ENCODE measurements at regions not wholly inside any gene's neighbourhood (a gene's known extent, or its start where the extent isn't known, plus 50 kb on each side); places are given as distances from the start of the nearest gene placed in this dataset.

DNA sequence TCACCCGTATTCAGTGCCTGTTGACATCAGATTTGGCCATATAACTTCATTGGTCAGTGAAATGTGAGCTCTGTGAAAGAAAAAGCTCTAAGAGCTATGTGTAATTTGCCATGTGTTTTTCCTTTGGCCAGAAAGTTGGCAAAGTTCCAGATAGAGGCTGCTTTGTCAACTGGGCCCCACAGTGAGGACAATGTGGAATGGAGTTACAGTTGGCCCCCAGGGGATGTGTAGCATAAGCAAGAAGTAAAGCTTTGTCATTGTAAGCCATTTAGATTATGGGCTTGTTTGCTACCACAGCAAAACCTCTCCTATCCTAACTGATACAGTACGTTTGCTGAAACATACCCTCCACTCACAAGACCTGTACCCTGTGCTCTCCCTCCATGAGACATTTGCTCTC lies 119.1 kb upstream of the HABP2 start:
- ATAC-seq (ENCODE audit: low read depth in 2 of 2), result no peak
- Histone ChIP-seq H3K9me3 (ENCODE audit: control insufficient read depth in 2 of 2, low read length in 2 of 2) (no peaks in the 10 kb centered on the region), H3K27ac (ENCODE audit: insufficient read depth, low read length, poor library complexity, severe bottlenecking) (no peak overlapping the region), H3K27me3 (ENCODE audit: control insufficient read depth, insufficient read depth, low read length) (no peaks in the 10 kb centered on the region), H3K36me3 (ENCODE audit: control insufficient read depth, insufficient read depth, low read length) (no peaks in the 10 kb centered on the region), H3K4me3 (ENCODE audit: low read depth, low read length) (no peak overlapping the region), H3K4me1 (ENCODE audit: control insufficient read depth, insufficient read depth, low read length, poor library complexity, severe bottlenecking) (no peaks in the 10 kb centered on the region)
- Mint-ChIP-seq H3K27me3 (peaks cover 6% of the 10 kb centered on the region), H3K4me1 (no peaks in the 10 kb centered on the region), H3K9me3 (peaks cover 0 to 9% (median 1%) of the 10 kb centered on the region in 7 donors), H3K27ac (no peak overlapping the region), H3K36me3 (no peaks in the 10 kb centered on the region), H3K4me3 (no peak overlapping the region)
- DNase-seq, result no peak

DNA sequence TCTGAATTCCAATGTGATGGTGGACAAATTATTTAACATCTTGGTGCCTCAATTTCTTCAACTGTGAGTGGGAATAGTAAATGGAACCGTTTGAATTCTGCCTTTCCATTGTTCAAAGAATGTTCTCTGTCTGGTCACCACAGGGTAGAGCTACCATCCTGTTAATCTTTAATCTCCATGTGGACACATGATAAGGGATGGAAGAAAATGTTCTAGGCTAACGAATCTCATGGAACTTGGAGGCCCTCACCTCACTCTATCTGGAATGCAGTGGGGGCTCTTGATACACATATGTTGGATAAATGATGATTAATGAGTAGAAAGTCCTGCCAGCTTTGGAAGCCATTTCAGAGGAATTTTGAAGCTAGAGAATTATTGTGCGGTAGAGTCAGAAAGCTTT lies 118.5 kb upstream of the HABP2 start:
- no peaks in the 10 kb centered on the region for H3K4me1 Mint-ChIP-seq
- Histone ChIP-seq H3K4me1 (ENCODE audit: control insufficient read depth, insufficient read depth, low read length, poor library complexity, severe bottlenecking) (no peaks in the 10 kb centered on the region), H3K27me3 (ENCODE audit: control insufficient read depth, insufficient read depth, low read length) (no peaks in the 10 kb centered on the region), H3K4me3 (ENCODE audit: low read depth, low read length) (no peak overlapping the region), H3K27ac (ENCODE audit: insufficient read depth, low read length, poor library complexity, severe bottlenecking) (no peak overlapping the region), H3K36me3 (ENCODE audit: control insufficient read depth, insufficient read depth, low read length) (no peaks in the 10 kb centered on the region), H3K9me3 (ENCODE audit: control insufficient read depth in 2 of 2, low read length in 2 of 2) (no peaks in the 10 kb centered on the region)
- peaks cover 0 to 9% (median 1%) of the 10 kb centered on the region in 7 donors for H3K9me3 Mint-ChIP-seq
- ATAC-seq (ENCODE audit: low read depth in 2 of 2) (no peak), DNase-seq (no peak)
- H3K4me3 Mint-ChIP-seq, result no peak overlapping the region
- H3K36me3 Mint-ChIP-seq, result no peaks in the 10 kb centered on the region
- peaks cover 6% of the 10 kb centered on the region for H3K27me3 Mint-ChIP-seq
- H3K27ac Mint-ChIP-seq, result no peak overlapping the region

DNA sequence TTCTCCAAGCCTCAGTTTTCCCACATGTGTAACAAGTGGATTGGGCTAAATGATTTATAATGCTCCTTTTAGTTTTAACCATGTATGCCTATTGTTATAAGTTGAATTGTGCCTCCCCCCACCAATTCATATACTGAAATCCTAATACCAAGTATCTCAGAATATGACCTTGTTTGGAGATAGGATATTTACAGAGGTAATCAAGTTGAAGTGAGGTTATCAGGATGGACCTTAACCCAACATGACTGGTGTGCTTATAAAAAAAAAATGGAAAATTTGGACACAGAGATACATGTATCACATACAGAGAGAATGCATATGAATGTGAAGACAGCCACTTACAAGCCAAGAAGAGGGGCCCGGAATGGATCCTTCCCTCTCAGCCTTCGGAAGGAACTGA lies 117.9 kb upstream of the HABP2 start:
- Mint-ChIP-seq H3K9me3 (peaks cover 0 to 9% (median 1%) of the 10 kb centered on the region in 7 donors), H3K36me3 (no peaks in the 10 kb centered on the region), H3K27me3 (peaks cover 6% of the 10 kb centered on the region), H3K4me3 (no peak overlapping the region), H3K4me1 (no peaks in the 10 kb centered on the region), H3K27ac (no peak overlapping the region)
- DNase-seq (no peak), ATAC-seq (ENCODE audit: low read depth in 2 of 2) (no peak)
- Histone ChIP-seq H3K4me1 (ENCODE audit: control insufficient read depth, insufficient read depth, low read length, poor library complexity, severe bottlenecking) (no peaks in the 10 kb centered on the region), H3K4me3 (ENCODE audit: low read depth, low read length) (no peak overlapping the region), H3K36me3 (ENCODE audit: control insufficient read depth, insufficient read depth, low read length) (no peaks in the 10 kb centered on the region), H3K27ac (ENCODE audit: insufficient read depth, low read length, poor library complexity, severe bottlenecking) (no peak overlapping the region), H3K27me3 (ENCODE audit: control insufficient read depth, insufficient read depth, low read length) (no peaks in the 10 kb centered on the region), H3K9me3 (ENCODE audit: control insufficient read depth in 2 of 2, low read length in 2 of 2) (no peaks in the 10 kb centered on the region)

DNA sequence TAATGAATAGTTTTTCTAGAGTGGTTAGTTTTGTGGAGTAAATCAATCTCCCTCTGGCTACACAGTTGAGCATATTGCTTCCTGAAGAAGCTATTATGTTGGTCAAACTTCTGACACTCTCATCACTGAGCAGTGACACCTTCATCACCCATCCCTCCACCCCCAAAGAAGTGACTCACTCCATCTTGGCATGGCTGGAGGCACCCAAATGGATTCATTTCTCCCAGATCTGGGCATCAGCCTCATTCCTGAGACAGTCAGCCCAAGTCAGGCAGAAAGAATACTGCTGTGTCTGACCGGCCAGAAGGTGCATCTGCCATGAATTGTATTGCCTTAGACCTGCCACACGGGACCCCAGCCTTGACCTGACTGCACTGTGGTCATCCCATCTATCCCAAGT lies 117.0 kb upstream of the HABP2 start:
- Histone ChIP-seq H3K9me3 (ENCODE audit: control insufficient read depth in 2 of 2, low read length in 2 of 2) (no peaks in the 10 kb centered on the region), H3K27me3 (ENCODE audit: control insufficient read depth, insufficient read depth, low read length) (no peaks in the 10 kb centered on the region), H3K4me3 (ENCODE audit: low read depth, low read length) (no peak overlapping the region), H3K27ac (ENCODE audit: insufficient read depth, low read length, poor library complexity, severe bottlenecking) (no peak overlapping the region), H3K36me3 (ENCODE audit: control insufficient read depth, insufficient read depth, low read length) (no peaks in the 10 kb centered on the region), H3K4me1 (ENCODE audit: control insufficient read depth, insufficient read depth, low read length, poor library complexity, severe bottlenecking) (no peaks in the 10 kb centered on the region)
- no peaks in the 10 kb centered on the region for H3K4me1 Mint-ChIP-seq
- no peaks in the 10 kb centered on the region for H3K36me3 Mint-ChIP-seq
- H3K4me3 Mint-ChIP-seq, result no peak overlapping the region
- no peak overlapping the region for H3K27ac Mint-ChIP-seq
- no peak for DNase-seq
- ATAC-seq (ENCODE audit: low read depth in 2 of 2), result no peak
- H3K27me3 Mint-ChIP-seq, result peaks cover 6% of the 10 kb centered on the region
- H3K9me3 Mint-ChIP-seq, result peaks cover 0 to 6% (median 0%) of the 10 kb centered on the region in 7 donors

DNA sequence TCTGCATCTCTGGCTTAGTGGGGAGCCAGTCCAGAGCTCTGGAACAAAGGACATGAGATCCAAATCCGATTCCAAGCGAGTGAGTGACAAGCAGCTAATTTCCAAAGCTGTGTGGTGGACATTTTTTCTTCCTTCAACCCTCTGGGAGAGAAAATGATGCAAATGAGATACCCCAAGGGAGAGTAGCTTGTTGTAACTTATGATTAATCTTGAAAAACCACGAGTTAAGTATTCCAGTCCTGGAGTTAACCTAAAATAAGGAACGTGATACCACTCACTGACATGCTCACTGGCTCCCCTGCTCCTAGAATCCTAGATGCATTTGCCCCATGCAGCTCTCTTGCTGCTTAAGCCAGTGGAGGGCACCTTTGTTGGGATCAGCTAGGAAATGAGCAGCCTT lies 116.0 kb upstream of the HABP2 start:
- Histone ChIP-seq H3K27me3 (ENCODE audit: control insufficient read depth, insufficient read depth, low read length) (no peaks in the 10 kb centered on the region), H3K9me3 (ENCODE audit: control insufficient read depth in 2 of 2, low read length in 2 of 2) (no peaks in the 10 kb centered on the region), H3K4me1 (ENCODE audit: control insufficient read depth, insufficient read depth, low read length, poor library complexity, severe bottlenecking) (no peaks in the 10 kb centered on the region), H3K27ac (ENCODE audit: insufficient read depth, low read length, poor library complexity, severe bottlenecking) (no peak overlapping the region), H3K4me3 (ENCODE audit: low read depth, low read length) (no peak overlapping the region), H3K36me3 (ENCODE audit: control insufficient read depth, insufficient read depth, low read length) (no peaks in the 10 kb centered on the region)
- Mint-ChIP-seq H3K36me3 (no peaks in the 10 kb centered on the region), H3K4me3 (no peak overlapping the region), H3K27me3 (peaks cover 6% of the 10 kb centered on the region), H3K9me3 (peaks cover 0 to 4% (median 0%) of the 10 kb centered on the region in 7 donors), H3K4me1 (no peaks in the 10 kb centered on the region), H3K27ac (no peak overlapping the region)
- DNase-seq (no peak), ATAC-seq (ENCODE audit: low read depth in 2 of 2) (no peak)

DNA sequence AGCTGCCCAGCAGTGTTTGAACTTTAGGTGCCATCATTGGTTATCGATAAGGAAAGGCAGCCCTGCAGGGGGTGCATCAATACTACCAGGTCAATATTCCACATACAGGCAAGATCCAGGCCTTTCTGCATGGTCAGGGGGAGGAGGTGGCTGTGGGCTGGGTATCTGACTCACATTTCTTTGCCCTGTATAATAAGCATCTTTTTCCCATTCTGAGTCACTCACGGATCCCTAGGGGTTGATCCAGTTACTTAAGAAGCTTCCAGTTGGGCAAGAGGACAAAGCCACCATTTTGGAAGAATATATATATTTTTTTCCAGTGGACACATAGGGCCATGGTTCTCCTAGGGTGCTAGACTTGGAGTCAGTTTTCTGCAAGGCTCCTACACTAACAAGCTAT lies 114.2 kb upstream of the HABP2 start:
- H3K4me1 Mint-ChIP-seq, result no peaks in the 10 kb centered on the region
- no peaks in the 10 kb centered on the region for H3K4me1 ChIP-seq (ENCODE audit: control insufficient read depth, insufficient read depth, low read length, poor library complexity, severe bottlenecking)
- no peaks in the 10 kb centered on the region for H3K36me3 ChIP-seq (ENCODE audit: control insufficient read depth, insufficient read depth, low read length)
- no peaks in the 10 kb centered on the region for H3K36me3 Mint-ChIP-seq
- no peaks in the 10 kb centered on the region for H3K27me3 ChIP-seq (ENCODE audit: control insufficient read depth, insufficient read depth, low read length)
- DNase-seq (no peak), ATAC-seq (ENCODE audit: low read depth in 2 of 2) (no peak)
- H3K4me3 Mint-ChIP-seq, result no peak overlapping the region
- peaks cover 6% of the 10 kb centered on the region for H3K27me3 Mint-ChIP-seq
- peaks cover 0 to 2% (median 0%) of the 10 kb centered on the region in 7 donors for H3K9me3 Mint-ChIP-seq
- no peak overlapping the region for H3K27ac ChIP-seq (ENCODE audit: insufficient read depth, low read length, poor library complexity, severe bottlenecking)
- H3K27ac Mint-ChIP-seq, result no peak overlapping the region
- H3K9me3 ChIP-seq (ENCODE audit: control insufficient read depth in 2 of 2, low read length in 2 of 2), result no peaks in the 10 kb centered on the region
- H3K4me3 ChIP-seq (ENCODE audit: low read depth, low read length), result no peak overlapping the region

DNA sequence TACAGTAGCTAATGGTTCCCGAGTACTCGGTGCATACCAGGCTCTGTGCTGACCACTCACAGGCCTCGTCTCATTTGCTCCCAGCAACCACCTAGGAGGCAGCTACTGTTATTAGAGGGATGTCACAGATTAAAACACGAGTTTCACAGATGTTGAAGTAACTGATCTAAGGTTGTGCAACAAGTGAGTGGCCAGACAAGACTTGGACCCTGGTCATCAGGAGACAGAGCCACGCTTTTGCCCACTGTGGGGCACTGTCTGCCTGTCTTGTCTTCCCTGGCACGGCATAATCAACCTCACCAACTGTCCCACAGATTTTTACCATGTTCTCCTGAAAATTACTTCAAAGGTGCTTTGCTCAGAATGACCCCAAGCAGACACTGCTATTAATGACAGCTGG lies 111.6 kb upstream of the HABP2 start:
- no peaks in the 10 kb centered on the region for H3K36me3 ChIP-seq (ENCODE audit: control insufficient read depth, insufficient read depth, low read length)
- no peaks in the 10 kb centered on the region for H3K4me1 ChIP-seq (ENCODE audit: control insufficient read depth, insufficient read depth, low read length, poor library complexity, severe bottlenecking)
- Mint-ChIP-seq H3K27me3 (peaks cover 6% of the 10 kb centered on the region), H3K36me3 (no peaks in the 10 kb centered on the region), H3K4me3 (no peak overlapping the region), H3K4me1 (no peaks in the 10 kb centered on the region), H3K9me3 (peaks cover 0 to 1% (median 0%) of the 10 kb centered on the region in 7 donors), H3K27ac (no peak overlapping the region)
- H3K27ac ChIP-seq (ENCODE audit: insufficient read depth, low read length, poor library complexity, severe bottlenecking), result no peak overlapping the region
- no peak overlapping the region for H3K4me3 ChIP-seq (ENCODE audit: low read depth, low read length)
- ATAC-seq (ENCODE audit: low read depth in 2 of 2), result no peak
- H3K9me3 ChIP-seq (ENCODE audit: control insufficient read depth in 2 of 2, low read length in 2 of 2), result no peaks in the 10 kb centered on the region
- no peak for DNase-seq
- H3K27me3 ChIP-seq (ENCODE audit: control insufficient read depth, insufficient read depth, low read length), result no peaks in the 10 kb centered on the region

DNA sequence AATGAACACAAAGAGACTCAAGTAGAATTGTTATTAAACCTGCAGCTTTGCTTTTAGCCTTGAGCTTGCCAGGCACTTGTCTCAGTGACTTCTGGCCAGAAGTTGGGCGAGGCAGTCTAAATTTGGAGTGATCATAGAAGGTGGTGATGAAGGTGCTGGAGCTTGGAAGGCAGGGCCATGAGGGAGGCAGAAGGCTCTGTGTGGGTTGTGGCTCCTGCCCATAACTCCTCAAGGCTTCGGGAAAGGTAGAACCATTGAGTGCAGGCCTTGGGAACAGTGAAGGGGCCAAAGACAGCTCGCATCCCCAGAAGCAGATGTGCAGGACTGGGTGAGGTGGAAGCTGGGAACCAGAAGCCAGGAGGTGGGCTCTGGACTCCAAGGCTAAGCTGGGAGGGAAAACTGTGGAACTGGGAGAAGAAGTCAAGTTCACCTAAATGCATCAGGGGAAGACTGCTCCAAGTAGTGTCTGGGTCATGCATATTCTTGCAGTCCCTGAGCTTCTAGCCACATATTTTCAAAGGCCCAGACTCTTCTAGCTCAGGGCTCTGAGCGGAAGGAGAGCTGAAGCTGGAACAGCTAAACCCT lies 111.1 kb upstream of the HABP2 start:
- DNase-seq, result no peak
- Mint-ChIP-seq H3K27ac (no peak overlapping the region), H3K36me3 (no peaks in the 10 kb centered on the region), H3K4me1 (no peaks in the 10 kb centered on the region), H3K27me3 (peaks cover 6% of the 10 kb centered on the region), H3K9me3 (peaks cover 0 to 1% (median 0%) of the 10 kb centered on the region in 7 donors), H3K4me3 (no peak overlapping the region)
- Histone ChIP-seq H3K4me3 (ENCODE audit: low read depth, low read length) (no peak overlapping the region), H3K4me1 (ENCODE audit: control insufficient read depth, insufficient read depth, low read length, poor library complexity, severe bottlenecking) (no peaks in the 10 kb centered on the region), H3K36me3 (ENCODE audit: control insufficient read depth, insufficient read depth, low read length) (no peaks in the 10 kb centered on the region), H3K9me3 (ENCODE audit: control insufficient read depth in 2 of 2, low read length in 2 of 2) (no peaks in the 10 kb centered on the region), H3K27me3 (ENCODE audit: control insufficient read depth, insufficient read depth, low read length) (no peaks in the 10 kb centered on the region), H3K27ac (ENCODE audit: insufficient read depth, low read length, poor library complexity, severe bottlenecking) (no peak overlapping the region)
- no peak for ATAC-seq (ENCODE audit: low read depth in 2 of 2)
